ENCODE measurements at regions not wholly inside any gene's neighbourhood (a gene's known extent, or its start where the extent isn't known, plus 50 kb on each side); places are given as distances from the start of the nearest gene placed in this dataset.

DNA sequence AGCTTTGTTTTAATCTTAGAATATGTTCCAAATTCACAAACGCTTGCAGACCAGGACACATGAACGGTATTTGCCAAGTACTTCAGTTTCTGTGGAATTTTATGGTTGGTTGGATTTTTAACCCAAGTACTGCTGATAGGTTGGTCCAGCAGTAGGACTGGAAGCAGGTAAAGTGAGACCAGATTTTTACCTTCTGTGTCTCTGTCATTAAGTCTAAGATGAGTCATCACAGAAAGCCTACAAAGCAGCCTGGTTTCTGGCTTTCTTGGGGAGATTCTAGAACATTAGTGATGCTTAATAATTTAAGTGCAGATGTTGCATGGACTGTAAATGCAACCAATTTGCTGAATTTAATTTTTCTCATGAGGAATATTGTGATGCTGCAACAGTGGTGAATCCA is 100.5 kb downstream of the SCG2 start:
- no peak for DNase-seq (ENCODE audit: low read depth in 1 of 2, low spot score in 1 of 2)
- Histone ChIP-seq H3K27ac (replicated peaks) (no peak overlapping the region), H3K27me3 (ENCODE audit: insufficient read depth, poor library complexity, severe bottlenecking) (no peaks in the 10 kb centered on the region), H3K4me3 (replicated peaks; ENCODE audit: insufficient read depth, low read length) (no peak overlapping the region)
- TF ChIP-seq POLR2AphosphoS5 (IDR thresholded peaks at IDR 0.05; ENCODE audit: low read depth) (no peak), REST (IDR thresholded peaks at IDR 0.05; ENCODE audit: insufficient replicate concordance, low read depth) (no peak), GABPA (IDR thresholded peaks at IDR 0.05; ENCODE audit: low read depth) (no peak), SPI1 (IDR thresholded peaks at IDR 0.05; ENCODE audit: borderline replicate concordance, low read depth) (no peak)
- TF ChIP-seq, protein P1, sequence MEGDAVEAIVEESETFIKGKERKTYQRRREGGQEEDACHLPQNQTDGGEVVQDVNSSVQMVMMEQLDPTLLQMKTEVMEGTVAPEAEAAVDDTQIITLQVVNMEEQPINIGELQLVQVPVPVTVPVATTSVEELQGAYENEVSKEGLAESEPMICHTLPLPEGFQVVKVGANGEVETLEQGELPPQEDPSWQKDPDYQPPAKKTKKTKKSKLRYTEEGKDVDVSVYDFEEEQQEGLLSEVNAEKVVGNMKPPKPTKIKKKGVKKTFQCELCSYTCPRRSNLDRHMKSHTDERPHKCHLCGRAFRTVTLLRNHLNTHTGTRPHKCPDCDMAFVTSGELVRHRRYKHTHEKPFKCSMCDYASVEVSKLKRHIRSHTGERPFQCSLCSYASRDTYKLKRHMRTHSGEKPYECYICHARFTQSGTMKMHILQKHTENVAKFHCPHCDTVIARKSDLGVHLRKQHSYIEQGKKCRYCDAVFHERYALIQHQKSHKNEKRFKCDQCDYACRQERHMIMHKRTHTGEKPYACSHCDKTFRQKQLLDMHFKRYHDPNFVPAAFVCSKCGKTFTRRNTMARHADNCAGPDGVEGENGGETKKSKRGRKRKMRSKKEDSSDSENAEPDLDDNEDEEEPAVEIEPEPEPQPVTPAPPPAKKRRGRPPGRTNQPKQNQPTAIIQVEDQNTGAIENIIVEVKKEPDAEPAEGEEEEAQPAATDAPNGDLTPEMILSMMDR (IDR thresholded peaks at IDR 0.05; ENCODE audit: insufficient read depth, low read length) = no peak

GRCh38 chr2:223503746-223504145 is 98.4 kb downstream of the SCG2 start:
- no peak for TF ChIP-seq POLR2AphosphoS5 (IDR thresholded peaks at IDR 0.05; ENCODE audit: low read depth)
- H3K27ac ChIP-seq (replicated peaks) = no peak overlapping the region
- no peaks in the 10 kb centered on the region for H3K27me3 ChIP-seq (ENCODE audit: insufficient read depth, poor library complexity, severe bottlenecking)
- DNase-seq (ENCODE audit: low read depth in 1 of 2, low spot score in 1 of 2) = no peak
- no peak overlapping the region for H3K4me3 ChIP-seq (replicated peaks; ENCODE audit: insufficient read depth, low read length)

DNA sequence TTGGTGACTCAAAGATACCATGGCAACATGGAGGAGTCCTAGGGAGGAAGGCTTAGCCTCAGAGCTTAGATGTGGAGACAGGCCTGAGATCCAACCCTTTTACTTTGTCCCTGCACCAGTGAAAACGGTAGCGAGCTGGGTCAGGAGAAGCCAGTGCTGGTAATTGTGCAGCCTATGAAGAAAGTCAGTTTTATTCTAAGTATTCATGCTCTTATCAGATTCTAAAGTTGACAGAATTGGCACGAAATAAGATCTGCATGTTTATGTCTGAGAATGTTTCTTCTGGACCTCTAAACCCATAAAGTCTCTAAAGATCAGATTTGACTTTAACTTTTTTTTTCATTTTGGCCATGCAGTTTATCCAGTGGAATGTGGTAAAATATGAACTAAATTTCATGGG is 93.8 kb downstream of the SCG2 start:
- H3K27ac ChIP-seq (replicated peaks) = no peak overlapping the region
- no peaks in the 10 kb centered on the region for H3K27me3 ChIP-seq (ENCODE audit: insufficient read depth, poor library complexity, severe bottlenecking)
- DNase-seq (ENCODE audit: low read depth in 1 of 2, low spot score in 1 of 2) = no peak
- TF ChIP-seq REST (IDR thresholded peaks at IDR 0.05; ENCODE audit: insufficient replicate concordance, low read depth) = no peak
- TF ChIP-seq, protein P1 (IDR thresholded peaks at IDR 0.05; ENCODE audit: insufficient read depth, low read length) = no peak
- no peak for TF ChIP-seq SPI1 (IDR thresholded peaks at IDR 0.05; ENCODE audit: borderline replicate concordance, low read depth)
- TF ChIP-seq GABPA (IDR thresholded peaks at IDR 0.05; ENCODE audit: low read depth) = no peak
- TF ChIP-seq POLR2AphosphoS5 (IDR thresholded peaks at IDR 0.05; ENCODE audit: low read depth) = no peak
- no peak overlapping the region for H3K4me3 ChIP-seq (replicated peaks; ENCODE audit: insufficient read depth, low read length)

DNA sequence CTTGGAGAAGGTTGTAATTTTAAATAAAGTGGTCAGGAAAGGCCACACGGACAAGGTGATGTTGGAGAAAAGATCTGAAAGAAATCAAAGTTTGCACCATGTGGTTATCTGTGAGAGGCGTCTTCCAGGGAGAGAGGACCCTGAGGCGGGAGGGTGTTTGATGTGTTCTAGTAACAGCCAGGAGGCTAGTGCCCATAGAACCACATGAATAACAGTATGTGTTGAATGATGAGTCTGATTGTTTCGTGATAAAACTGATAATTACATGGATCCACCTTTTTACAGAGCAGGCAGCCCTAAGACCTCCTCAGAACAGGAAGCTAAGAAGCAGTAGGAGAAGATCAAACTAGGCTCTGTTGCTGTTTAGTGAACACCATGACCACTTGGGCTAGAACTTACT is 91.4 kb downstream of the SCG2 start:
- DNase-seq (ENCODE audit: low read depth in 1 of 2, low spot score in 1 of 2) = no peak
- no peak overlapping the region for H3K4me3 ChIP-seq (replicated peaks; ENCODE audit: insufficient read depth, low read length)
- no peak overlapping the region for H3K27ac ChIP-seq (replicated peaks)
- H3K27me3 ChIP-seq (ENCODE audit: insufficient read depth, poor library complexity, severe bottlenecking) = no peaks in the 10 kb centered on the region
- TF ChIP-seq REST (IDR thresholded peaks at IDR 0.05; ENCODE audit: insufficient replicate concordance, low read depth) (no peak), SPI1 (IDR thresholded peaks at IDR 0.05; ENCODE audit: borderline replicate concordance, low read depth) (no peak), GABPA (IDR thresholded peaks at IDR 0.05; ENCODE audit: low read depth) (no peak), POLR2AphosphoS5 (IDR thresholded peaks at IDR 0.05; ENCODE audit: low read depth) (no peak)
- TF ChIP-seq, protein P1 (IDR thresholded peaks at IDR 0.05; ENCODE audit: insufficient read depth, low read length) = no peak
